Effector CD4-positive, alpha-beta T cell (primary cell): ENCODE measurements at regions not wholly inside any gene's neighbourhood (a gene's known extent, or its start where the extent isn't known, plus 50 kb on each side); places are given as distances from the start of the nearest gene placed in this dataset.
"Not testable (repeated sequence)": the region's sequence is repeated elsewhere in the genome, so short reads cannot be mapped to it uniquely, and the experiment has no call there.

ENCODE experiments used
- DNase-seq: peaks from one replicate; pipeline ENCODE4 v3.0.0-alpha.2; 2020

DNA sequence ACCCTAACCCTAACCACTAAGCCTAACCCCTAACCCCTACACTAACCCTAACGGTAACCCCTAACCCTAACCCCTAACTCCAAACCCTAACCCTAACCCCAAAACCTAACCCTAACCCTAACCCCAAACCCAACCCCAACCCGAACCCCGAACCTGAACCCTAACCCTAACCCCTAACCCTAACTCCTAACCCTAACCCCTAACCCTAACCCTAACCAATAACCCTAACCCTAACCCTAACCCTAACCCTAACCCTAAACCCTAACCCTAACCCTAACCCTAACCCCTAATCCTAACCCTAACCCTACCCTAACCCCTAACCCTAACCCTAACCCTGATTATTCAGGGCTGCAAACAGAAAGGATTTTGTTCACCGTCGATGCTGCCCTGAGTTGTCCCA, 144.6 kb upstream of the DUSP22 start:
- not testable (repeated sequence) for DNase-seq

DNA sequence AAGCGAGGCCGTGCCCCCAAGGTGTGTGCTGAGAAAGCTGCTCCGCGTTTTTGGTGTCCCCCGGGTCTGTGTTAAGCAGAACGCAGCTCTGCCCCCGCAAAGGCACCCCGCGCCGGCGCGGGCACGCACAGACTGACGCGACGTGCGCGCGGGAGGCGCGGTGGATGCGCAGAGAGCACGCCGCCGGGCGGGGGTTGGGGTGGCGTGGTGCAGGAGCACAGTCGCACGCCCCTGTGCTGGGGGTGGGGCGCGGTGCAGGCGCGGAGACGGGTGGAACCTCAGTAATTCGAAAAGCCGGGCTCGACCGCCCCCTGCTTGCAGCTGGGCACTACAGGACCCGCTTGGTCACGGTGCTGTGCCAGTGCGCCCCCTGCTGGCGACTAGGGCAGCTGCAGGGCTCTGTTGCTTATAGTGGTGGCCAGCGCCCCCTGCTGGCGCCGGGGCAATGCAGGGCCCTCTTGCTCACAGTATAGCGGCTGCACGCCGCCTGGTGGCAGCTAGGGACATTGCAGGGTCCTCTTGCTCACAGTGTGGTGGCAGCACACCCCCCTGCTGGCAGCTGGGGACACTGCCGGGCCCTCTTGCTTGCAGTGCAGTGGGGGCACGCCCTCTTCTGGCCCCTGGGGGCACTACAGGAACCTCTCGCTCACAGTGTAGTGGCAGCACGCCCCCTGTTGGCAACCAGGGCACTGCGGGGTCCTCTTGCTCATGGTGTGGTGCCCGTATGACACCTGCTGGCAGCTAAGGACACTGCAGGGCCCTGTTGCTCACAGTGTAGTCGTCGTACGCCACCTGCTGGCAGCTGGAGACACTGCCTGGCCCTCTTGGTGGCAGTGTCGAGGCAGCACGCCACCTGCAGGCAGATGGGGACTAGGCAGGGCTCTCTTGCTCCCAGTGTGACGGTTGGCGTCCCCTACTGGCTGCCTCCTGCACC, 144.0 kb upstream of the DUSP22 start:
- peak; percentile 20 for DNase-seq

DNA sequence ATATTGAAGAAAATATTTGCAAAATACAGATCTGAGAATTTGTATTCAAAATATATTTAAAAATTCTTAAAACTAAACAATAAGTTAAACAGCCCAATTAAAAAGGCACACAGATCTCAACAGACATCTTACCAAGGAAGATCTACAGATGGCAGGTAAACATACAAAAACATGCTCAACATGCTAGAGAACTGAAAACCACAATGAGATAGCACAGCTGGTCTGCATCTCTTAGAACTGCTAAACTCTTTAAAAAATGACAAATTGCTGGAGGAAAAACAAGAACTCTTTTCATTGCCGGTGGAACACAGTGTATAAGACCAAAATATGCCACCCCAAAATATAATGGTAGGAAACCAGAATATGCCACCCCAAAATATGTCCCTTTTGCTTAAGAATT, 142.1 kb upstream of the DUSP22 start:
- DNase-seq: not testable (repeated sequence)

DNA sequence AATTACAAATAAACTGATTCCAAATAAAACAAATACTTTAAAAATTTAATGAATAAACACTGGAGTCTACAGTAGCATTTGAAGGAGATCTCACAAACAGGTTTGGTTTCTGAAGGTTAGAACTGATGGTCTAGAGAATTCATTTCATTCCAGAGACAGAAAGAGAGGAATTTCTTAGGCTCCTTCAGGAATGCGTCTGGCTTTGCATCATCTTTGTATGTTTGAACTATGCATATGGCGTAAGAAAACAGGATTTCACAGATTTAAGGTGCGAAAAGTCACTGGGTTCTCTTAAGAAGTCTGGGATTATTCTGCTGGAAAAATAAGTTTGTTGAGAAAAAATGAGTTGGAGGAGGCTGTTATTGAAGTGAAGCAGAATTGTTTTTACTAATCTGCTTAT, 139.9 kb upstream of the DUSP22 start:
- not testable (repeated sequence) for DNase-seq

DNA sequence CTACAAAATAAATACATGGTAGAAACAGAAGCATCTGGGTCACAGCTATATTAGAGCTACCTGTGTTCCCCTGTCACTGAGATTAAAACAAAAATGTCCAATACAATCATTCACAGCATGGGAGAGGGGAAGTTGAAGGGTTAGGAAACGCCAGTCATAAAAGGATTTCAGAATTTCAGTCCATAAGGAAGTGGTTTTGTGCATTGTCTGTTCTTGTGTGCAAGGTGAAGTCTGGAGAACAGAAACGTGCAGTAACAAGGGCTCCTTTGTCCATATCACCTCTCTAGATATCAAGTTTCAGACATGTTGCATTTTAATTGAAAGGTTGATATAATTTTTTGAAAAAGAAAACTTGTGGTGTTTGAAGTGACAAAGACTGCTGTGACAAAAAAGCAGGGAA, 139.3 kb upstream of the DUSP22 start:
- DNase-seq: not testable (repeated sequence)

DNA sequence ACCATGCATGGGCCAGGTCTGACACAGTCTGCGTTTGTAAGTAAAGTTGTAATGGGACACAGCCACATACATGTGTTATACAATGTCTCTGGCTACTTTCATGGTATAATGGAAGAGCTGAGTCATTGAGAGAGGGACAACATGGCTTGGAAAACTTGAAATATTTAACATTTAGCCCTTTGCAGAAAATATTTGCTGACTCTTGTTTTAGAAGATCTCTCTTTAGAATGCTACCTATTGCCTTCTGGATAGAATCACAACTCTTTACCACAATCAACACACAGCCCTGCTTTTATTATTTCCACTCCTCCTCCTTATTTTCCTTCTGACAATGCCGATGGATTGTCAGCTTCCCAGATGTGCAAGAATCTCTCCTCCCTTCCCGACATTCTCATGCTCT, 138.4 kb upstream of the DUSP22 start:
- DNase-seq: not testable (repeated sequence)

DNA sequence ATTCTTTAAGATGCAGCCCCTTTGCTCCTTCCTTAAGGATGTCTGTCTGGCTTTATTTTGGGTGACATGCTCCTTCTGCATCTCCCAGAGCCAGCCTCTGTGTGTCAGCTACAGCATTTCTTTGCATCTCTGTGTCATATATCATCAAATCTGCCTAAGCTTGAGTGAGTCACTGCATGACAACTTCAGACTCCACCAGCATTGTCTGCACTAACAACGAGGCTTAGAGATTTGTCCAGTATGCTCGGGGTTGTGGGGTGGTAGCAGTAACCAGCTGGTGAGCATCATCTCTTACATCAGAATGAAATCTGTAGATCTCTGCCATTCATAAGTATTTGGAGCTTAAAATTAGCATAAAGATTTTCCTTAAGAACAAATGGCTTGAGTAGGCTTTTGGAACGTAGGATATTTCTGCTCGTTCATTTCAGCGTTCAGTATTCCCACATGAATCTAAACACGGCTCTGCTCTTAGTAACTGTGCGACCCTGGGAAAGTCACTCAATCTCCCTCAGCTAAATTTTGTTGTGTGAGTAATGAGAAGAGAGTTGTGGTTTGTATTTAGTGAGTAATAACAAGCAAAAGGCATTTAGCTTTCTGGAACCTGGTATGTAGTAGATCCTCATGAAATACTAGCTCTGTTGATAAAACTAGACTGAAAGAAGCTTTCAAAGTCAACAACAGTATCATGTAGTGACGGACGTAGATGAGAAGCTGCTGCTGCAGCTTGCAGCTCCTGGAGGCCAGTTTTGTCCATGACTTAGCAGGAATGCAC, 137.8 kb upstream of the DUSP22 start:
- not testable (repeated sequence) for DNase-seq

DNA sequence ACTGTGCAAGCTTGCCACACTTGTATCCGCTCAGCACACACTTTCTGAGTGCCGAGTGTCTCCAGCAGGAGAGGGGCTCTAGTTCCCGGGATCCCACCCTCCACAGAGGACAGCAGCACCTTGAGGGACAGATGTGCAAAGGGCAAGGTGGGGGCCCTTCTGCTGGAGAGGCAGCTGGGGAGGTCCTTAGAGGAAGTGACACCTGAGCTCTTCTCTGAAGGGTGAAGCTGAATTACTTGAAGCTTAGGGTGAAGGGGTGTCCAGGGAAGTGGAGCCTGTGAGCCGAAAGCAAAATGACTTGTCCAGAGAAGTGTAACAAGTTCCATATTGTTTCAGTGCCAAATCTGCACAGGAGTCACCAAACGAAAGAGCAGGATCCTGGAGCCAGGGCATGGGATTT, 136.3 kb upstream of the DUSP22 start:
- no peak for DNase-seq

DNA sequence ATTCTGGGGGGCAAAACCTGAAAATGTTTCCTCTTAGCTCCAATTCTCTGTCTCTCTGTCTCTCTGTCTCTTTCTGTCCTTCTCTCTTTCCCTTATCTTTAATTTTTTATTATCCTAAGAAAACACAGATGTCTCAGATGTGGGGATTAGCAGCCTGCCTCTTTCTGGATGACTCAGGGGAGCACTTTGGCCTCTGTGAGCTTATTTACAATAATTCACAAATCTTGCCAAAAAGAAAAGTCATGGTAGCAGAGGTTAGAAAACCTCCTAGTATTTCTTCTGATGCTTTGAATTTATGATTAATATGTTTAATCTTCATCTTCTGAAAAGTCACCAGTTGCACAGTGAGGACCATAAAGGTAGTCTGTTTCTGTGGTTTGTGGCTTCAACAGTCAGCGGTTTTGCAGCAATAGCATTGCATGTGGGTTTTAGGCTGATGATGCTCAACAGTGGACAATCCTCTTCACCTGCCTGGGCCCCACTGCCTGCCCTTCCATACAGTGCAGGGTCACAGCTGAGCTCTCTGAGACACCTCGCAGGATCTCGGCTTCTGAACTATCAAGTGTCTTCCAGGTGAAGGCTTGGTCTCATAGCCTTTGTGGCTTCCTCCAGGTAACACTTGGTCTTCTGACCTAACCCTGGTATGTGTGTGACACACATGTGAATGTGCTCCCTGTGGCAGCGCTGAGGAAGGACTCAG, 135.7 kb upstream of the DUSP22 start:
- not testable (repeated sequence) for DNase-seq

DNA sequence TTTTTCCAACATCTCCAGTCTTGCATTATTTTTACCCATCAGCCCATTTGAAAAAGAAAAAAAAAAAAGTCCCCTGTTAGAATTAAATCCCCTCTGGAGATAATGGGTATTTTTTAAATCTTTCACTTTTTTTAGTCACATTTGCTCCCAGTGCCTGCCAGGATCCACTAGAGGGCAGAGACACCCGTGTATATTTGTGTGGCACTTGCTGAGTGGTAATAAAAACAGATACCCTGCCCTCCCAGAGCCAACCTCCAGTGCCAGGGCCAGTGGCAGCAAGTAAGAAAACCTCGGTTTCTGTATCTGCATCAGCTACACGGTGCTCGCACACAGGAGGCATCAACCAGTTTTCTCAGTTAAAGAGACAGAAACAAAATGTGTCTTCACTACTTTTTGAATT, 135.1 kb upstream of the DUSP22 start:
- DNase-seq: not testable (repeated sequence)

DNA sequence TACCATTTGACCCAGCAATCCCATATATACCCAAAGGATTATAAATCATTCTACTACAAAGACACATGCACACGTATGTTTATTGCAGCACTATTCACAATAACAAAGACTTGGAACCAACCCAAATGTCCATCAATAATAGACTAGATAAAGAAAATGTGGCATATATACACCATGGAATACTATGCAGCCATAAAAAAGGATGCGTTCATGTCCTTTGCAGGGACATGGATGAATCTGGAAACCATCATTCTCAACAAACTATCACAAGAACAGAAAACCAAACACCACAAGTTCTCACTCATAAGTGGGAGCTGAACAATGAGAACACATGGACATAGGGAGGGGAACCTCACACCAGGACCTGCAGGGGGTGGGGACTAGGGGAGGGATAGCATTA, 130.6 kb upstream of the DUSP22 start:
- DNase-seq: not testable (repeated sequence)

DNA sequence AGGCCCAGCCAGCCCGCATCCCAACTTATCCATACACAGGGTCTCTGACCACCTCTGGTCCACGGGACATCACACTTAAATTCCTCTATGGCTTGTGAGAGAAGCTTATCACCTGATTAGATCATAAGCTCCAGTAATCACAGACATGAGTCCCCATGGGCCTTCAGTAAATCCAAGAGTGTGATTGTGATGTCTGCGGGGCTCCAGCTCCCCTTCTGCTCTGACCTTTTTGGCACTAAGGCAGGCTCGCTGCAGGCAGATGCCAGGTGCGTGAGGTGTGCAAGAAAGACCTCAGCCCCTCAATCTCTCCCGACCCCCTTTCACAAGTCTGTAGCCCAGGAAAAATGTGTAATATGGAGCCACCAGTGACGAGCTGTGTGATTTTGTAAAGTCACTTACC, 127.6 kb upstream of the DUSP22 start:
- no peak for DNase-seq

DNA sequence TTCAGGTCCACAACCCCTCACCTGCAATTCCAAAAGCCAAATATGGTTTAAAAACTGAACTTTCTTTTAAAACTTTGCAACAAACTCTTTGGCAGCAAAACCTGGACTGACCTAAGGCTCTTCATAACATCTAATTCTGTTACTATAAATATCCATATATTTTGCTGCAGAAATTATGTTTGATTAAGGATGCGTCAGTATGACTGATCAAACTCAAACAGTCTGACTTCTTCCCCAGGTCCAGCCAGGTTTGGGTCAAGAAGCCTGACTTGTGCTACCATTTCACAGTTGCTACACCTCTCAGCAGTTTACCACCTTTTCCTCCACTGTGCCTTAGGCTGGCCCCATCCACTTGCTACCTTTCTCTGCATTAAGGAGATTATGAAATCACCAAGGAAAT, 127.0 kb upstream of the DUSP22 start:
- DNase-seq: no peak

DNA sequence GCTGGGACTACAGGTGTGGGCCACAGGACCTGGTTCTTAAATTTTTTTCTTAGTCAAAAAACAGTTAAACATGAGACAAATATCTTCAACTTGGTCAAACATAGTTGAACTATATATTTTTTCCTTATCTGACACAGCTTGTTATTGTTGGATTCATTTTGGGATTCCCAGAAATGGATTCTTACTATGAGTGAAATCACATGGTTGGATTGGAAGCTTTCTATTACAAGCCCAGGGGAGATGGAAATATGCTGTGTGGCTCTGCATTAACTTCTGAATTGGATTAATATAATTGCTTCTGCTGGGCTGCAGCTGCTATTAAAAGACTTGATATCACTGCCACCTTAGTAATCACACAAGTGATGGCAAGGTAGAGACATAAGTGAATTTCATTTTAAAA, 126.4 kb upstream of the DUSP22 start:
- DNase-seq: no peak

DNA sequence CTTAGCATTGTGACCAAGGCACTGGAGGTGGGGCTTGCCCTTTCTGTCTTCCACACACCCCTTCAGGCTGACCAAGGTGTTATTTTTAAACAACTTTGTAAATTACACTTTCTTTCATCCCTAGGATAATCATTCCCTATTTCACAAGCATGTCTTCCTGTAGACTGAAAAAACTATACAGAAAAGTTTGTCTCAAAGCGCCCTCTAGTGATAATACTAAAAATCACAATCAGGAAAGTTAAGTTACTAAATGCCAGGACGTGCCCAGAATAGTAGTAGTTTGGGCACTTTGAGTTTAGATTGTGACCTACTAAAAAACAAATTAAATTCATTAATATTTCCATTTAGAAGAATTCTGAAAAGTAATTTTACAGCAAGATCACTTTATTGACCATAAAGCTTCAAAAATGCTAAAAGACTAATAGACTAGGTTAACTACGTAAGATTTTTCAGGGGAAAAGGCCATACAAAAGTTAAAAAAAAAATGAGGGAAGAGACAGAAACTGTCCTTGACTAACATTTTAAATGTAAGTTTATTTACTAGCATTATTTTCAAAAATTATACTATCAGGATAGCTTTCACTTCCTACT, 123.3 kb upstream of the DUSP22 start:
- no peak for DNase-seq

DNA sequence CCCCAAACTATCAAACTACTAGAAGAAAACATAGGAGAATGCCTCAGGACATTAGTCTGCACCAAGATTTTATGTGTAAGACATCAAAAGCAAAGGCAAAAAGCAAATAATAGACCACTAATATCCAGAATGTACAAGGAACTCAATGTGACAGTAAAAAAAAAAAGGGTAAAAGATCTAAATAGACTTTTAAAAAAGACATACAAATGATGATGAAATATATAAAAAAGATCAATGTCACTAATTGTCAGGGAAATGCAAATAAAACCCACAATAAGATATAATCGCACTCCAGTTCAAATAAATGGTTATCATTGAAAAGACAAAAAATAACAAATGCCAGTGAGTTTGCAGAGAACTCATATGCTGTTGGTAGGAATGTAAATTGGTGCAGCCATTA, 118.3 kb upstream of the DUSP22 start:
- no peak for DNase-seq

DNA sequence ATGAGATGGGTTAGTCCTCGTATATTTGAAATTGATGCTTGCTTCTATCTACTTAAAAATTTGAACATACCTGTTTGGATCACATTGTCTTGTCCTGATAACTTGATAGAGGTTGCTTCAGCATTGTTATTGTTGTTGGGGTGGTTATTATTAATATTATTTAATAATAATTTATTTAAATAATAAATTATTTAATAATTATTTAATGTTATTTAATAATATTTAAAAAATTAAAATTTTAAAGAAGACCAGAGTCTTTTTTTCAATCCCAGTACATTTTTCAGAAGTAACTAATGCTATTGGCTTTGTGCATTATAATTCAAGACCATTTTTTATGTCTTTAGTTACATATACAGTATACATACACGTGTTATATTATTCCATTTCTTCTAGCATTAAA, 116.6 kb upstream of the DUSP22 start:
- no peak for DNase-seq

DNA sequence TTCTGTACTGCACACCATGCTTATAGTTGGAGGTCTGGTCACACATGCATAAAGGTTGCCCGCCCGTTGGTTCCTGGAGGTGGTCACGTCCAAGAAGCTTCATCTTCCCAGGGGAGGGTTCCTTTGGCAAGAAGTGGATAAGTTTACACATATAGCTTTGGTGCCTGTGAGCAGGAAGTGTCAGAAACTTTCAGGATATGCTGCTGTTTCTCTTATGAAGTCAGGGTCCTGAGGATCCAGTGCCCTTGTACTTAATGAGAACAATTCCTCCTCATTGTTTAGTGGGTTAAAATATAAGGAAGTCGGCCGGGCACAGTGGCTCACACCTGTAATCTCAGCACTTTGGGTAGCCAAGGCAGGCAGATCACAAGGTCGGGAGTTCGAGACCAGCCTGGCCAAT, 115.5 kb upstream of the DUSP22 start:
- no peak for DNase-seq

DNA sequence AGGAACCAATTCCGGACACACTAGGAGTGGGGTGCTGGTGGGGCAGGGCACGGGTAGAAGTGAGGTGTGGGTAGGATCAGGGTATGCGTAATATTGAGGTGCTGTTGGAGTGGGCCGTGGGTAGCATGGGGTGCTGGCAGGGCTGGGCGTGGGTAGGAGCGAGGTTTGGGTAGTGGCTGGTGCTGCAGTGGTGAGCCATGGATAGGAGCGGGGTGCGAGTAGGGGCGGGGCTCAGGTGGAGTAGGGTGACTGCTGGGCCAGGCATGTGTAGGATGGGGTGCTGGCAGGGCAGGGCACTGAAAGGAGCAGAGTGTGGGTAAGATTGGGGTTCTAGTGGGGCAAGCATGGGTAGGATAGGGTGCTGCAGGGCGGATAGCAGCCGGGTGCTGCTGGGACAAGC, 114.2 kb upstream of the DUSP22 start:
- no peak for DNase-seq

DNA sequence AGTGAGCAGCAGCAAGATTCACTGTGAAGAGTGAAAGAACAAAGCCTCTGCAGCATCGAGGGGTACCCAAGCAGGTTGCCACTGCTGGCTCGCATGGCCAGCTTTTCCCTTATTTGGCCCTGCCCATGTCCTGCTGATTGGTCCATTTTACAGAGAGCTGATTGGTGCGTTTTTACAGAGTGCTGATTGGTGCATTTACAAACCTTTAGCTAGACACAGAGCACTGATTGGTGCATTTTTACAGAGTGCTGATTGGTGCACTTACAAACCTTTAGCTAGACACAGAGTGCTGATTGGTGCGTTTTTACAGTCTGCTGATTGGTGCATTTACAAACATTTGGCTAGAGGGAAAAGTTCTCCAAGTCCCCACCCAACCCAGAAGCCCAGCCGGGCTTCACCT, 113.4 kb upstream of the DUSP22 start:
- not testable (repeated sequence) for DNase-seq

DNA sequence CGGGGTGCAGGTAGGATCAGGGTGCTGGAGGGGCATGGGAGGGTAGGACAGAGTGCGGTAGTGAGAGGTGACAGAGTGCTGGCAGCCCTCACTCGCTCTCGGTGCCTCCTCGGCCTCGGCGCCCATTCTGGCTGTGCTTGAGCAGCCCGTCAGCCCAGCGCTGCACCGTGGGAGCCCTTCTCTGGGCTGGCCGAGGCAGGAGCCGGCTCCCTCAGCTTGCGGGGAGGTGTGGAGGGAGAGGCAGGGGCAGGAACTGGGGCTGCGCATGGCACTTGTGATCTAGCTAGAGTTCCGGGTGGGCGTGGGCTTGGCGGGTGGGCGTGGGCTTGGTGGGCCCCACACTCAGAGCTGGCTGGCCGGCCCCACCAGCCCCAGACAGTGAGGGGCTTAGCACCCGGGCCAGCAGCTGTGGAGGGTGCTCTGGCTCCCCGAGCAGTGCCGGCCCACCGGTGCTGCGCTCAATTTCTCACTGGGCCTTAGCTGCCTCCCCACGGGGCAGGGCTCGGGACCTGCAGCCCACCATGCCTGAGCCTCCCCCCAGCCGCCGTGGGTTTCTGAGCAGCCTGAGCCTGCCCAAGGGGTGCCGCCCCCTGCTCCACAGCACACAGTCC, 112.8 kb upstream of the DUSP22 start:
- no peak for DNase-seq

DNA sequence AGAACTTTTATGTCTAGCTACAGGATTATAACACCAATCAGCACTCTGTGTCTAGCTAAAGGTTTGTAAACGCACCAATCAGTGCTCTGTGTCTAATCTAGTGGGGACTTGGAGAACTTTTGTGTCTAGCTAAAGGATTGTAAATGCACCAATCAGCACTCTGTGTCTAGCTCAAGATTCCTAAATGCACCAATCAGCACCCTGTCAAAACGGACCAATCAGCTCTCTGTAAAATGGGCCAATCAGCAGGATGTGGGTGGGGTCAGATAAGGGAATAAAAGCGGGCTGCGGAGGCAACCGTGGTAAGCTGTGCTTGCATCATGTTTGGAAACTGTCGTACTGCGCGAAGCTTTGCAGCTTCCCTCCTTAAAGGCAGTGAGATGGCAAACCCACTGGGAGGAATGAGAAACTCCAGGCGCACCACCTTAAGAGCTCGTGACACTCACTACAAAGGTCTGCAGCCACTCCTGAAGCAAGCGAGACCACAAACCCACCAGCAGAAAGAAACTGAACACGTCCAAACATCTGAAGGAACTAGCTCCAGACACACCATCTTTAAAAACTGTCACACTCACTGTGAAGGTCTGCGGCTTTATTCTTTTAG, 112.1 kb upstream of the DUSP22 start:
- not testable (repeated sequence) for DNase-seq
